HG02885 (cell line): ENCODE measurements at regions not wholly inside any gene's neighbourhood (a gene's known extent, or its start where the extent isn't known, plus 50 kb on each side); places are given as distances from the start of the nearest gene placed in this dataset.
"Not testable (repeated sequence)": the region's sequence is repeated elsewhere in the genome, so short reads cannot be mapped to it uniquely, and the experiment has no call there.

Source experiments
- ATAC-seq: cut with Tn5 transposase; IDR thresholded peaks from one replicate; pipeline ENCODE4 v1.9.1; 2021; ENCODE audit warnings: mild to moderate bottlenecking; ENCODE audit not compliant: unreplicated experiment, poor library complexity

DNA sequence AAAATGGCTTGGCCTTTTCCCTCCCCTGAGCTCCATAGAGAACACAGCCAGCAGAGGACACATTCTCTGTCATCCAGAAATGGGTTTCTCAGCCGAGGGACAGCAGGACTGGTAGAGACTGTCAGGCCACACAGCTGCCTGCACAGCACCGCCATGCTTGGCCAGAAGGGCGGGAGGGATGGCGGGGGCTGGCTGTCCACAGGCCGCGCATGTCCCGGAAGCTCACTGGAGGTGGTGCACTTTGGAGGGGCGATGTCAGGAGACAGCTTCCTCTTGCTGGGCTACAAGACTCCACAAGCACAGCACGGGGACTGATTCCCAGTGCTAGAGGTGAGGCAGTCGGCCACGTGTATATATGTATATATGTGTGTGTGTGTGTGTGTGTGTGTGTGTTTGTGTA, 125.3 kb downstream of the GOLGA6L4 start:
- ATAC-seq, result not testable (repeated sequence)

DNA sequence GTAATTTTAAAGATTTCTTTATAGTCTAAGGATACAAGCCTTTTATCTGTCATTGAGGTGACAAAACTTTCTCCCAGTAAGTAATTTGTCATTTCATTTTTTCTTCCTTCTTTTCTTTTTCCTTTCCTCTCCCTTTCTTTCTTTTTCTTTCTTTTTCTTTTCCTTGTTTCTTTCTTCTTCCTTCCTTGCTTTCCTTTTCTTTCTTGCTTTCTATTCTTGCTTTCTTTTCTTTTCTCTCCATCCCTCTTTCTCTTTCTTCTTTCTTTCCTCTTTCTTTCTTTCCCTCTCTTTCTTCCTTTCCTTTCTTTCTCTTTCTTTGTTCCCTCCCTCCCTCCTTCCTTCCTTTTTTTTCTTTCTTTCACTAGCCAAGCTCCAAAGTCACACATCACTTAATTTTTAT, 148.8 kb downstream of the GOLGA6L4 start:
- not testable (repeated sequence) for ATAC-seq

DNA sequence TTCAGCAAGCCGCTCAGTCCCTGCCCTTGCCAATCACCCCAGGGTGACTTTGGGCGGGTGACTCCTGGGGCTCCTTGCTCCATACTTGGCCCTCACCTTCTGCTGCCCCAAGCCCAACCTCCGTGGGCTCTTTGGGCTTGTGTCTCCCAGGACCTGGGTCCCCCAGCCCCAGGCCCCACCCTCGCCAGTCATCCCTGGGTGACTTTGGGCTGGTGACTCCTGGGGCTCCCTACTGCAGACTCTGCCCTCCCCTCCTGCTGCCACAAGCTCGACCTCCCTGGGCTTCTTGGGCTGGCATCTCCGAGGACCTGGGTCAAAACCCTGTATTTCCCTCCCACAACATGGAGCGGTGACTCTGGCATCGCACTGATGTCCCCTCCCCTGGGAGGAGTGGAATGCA, 151.5 kb downstream of the GOLGA6L4 start:
- ATAC-seq, result no peak

DNA sequence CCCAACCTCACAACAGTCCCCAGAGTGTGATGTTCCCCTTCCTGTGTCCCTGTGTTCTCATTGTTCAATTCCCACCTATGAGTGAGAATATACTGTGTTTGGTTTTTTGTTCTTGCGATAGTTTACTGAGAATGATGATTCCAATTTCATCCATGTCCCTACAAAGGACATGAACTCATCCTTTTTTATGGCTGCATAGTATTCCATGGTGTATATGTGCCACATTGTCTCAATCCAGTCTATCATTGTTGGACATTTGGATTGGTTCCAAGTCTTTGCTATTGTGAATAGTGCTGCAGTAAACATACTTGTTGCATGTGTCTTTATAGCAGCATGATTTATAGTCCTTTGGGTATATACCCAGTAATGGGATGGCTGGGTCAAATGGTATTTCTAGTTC, 152.6 kb downstream of the GOLGA6L4 start:
- ATAC-seq, result not testable (repeated sequence)

DNA sequence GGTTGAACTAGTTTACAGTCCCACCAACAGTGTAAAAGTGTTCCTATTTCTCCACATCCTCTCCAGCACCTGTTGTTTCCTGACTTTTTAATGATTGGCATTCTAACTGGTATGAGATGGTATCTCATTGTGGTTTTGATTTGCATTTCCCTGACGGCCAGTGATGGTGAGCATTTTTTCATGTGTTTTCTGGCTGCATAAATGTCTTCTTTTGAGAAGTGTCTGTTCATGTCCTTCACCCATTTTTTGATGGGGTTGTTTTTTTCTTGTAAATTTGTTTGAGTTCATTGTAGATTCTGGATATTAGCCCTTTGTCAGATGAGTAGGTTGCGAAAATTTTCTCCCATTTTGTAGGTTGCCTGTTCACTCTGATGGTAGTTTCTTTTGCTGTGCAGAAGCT, 153.1 kb downstream of the GOLGA6L4 start:
- not testable (repeated sequence) for ATAC-seq

DNA sequence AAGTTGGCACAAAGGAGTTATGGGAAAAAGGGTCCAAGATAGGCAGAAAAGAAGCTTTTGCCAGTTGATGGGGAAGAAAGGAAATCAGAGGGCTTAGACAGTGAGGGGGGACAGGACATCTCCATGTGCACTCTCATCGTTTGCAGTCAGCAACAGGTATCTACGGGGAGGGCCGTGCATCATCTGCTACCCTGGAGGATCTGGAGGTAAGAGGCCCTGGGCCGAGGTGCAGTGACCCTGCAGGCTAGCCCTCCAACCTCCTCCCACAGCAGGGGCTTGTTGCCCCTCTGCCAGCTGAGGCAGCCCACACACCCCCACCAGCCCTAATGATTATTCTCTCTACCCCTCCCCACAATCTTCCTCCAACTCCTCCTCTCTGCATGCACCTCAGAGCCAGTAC, 154.8 kb downstream of the GOLGA6L4 start:
- ATAC-seq, result not testable (repeated sequence)

DNA sequence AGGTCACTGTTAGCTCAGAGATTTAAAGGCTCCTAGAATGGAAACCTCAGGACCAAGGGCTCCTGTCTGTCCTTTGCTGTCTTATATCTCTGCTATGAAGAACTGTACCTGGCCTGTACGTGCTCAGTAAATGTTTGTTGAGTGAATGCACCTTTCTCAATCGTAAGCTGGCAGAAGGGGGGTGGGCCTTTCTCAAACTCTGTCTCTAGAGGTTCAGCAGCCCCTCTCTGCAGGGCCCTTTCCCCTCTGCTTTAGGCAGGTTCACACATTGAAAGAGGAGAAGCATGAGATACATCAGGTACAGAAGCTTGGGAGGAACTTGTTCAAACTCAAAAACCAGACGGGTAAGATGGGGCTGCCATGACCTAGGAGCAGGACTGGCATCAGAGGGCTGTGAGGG, 155.6 kb downstream of the GOLGA6L4 start:
- ATAC-seq, result no peak

DNA sequence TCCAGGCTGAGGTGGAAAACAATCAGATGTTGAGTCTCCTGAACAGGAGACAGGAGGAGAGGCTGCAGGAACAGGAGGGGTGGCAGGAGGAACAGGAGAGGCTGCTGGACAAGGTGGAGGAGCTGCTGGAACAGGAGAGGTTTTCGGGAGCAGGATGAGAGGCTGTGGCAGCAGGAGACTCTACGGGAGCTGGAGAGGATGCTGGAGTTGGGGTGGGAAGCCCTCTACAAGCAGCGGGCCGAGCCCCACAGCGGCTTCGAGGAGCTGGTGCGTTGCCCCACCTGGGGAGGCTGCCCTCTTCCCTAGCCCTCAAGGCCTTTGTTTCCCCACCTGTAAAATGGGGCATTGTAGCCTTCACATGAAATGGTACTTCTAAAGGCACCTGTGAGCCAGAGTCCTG, 156.4 kb downstream of the GOLGA6L4 start:
- not testable (repeated sequence) for ATAC-seq

DNA sequence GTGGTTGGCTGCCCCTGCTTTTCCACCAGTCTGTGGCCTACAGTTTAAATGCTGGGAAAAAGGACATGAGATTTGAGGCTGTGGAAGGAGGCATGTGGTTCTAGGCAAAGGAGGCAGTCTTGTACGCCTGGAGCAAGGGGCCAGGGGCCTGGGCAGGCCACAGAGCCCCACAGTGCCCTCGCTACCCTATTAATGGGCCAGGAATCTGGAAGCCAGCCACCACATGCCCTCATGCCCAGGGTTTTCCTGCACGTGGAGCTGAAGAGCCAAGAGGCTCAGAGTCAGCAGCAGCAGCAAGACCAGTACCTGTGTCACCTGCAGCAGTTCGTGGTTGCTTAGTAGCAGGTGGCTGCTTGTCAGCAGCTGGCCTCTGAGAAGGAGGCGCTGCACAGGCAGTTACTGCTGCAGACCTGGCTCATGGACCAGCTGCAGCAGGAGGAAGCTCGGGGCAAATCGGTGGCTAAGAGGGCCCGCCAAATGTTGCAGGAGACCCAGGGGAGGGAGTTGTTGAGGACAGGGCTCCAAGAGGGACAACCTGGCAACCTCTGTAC, 157.9 kb downstream of the GOLGA6L4 start:
- not testable (repeated sequence) for ATAC-seq

DNA sequence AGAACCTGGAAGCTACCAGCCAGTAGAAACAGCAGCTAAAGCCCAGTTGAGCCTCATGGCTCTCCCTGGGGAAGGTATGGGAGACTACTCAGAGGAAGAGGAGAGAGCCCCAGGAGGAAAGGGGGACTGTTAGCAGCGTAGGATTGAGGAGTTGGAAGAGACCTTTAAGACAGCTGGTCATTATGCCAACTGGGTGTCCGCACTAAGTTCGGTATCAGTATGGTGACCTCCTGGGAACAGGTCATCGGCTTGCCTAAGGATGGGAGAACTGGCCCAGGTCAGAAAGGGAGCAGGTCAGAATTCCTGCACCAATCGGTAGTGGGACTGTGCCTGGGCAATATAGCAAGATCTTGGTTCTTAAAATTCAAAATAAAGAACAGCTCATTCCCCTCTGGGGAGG, 158.4 kb downstream of the GOLGA6L4 start:
- not testable (repeated sequence) for ATAC-seq

DNA sequence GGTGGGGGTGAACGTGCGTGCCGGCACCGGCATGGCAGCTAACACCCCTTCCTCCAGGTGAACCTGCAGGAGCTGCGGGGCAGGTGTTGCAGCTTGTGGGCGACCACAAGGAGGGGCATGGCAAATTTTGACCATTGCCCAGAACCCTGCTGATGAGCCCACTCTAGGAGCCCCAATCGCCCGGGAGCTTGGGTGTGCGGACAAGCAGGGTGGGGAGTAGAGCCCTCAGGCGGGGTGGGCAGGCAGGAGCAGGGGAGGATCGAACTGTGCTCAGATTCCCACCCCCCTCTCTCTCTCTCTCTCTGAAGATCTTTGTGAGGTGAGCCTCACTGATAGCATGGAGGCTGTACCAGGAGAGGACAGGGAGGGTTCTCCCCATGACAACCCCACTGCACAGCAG, 159.8 kb downstream of the GOLGA6L4 start:
- ATAC-seq, result not testable (repeated sequence)

DNA sequence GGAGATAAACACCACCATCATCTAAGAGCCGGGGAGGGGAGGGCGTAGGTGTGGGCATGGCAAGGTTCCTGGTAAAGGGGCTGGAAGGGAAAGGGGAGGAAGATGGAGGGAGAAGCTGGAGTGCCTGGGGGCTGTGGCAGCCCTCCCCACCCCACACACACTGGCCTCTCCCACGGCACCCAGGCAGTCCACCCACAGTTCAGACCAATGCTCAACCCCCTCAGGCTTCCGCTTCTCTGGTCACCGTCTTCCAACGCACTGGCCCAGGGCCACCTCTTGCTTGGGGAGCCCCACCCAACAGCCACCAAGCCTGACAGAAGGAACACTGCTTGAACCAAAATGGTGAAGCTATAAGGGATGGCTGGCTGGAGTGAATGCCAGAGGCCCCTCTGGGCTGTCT, 160.3 kb downstream of the GOLGA6L4 start:
- ATAC-seq, result not testable (repeated sequence)

DNA sequence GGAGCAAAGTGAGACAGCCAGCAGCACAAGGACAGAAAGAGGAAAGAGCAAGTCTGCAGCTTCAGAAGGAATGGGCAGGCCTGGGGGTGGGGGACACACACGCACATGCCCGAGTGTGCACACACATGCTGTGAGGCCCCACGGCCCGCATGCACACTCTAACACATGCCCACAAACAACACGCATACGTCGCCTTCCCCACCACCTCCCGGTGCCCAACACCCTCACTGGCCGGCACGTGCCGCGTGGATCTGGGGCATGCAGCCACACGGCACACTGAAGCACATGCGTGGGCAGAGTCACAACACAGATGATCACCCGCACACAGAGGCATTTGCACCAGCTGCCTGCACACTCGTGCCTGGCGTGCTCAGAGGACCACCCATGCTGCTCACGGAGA, 161.5 kb downstream of the GOLGA6L4 start:
- ATAC-seq, result not testable (repeated sequence)

DNA sequence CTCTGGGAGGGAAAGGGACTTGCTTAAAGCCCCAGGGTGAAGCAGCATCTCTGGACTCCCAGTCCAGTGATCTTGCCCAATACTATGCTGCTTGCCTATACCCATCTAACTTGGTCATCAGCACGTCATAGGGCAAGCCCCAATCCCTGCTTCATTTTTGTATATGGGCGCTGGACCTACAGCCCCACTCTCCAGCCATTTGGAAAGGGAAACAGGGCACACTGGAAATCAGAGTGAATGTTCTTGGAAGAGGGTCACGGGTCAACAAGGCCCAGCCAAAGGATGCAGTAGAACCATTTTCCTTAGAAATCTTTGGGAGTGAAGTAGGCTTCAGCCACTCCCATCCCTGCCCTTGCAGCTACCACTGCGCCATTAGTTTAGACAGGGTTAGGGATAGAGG, 162.5 kb downstream of the GOLGA6L4 start:
- ATAC-seq, result not testable (repeated sequence)

DNA sequence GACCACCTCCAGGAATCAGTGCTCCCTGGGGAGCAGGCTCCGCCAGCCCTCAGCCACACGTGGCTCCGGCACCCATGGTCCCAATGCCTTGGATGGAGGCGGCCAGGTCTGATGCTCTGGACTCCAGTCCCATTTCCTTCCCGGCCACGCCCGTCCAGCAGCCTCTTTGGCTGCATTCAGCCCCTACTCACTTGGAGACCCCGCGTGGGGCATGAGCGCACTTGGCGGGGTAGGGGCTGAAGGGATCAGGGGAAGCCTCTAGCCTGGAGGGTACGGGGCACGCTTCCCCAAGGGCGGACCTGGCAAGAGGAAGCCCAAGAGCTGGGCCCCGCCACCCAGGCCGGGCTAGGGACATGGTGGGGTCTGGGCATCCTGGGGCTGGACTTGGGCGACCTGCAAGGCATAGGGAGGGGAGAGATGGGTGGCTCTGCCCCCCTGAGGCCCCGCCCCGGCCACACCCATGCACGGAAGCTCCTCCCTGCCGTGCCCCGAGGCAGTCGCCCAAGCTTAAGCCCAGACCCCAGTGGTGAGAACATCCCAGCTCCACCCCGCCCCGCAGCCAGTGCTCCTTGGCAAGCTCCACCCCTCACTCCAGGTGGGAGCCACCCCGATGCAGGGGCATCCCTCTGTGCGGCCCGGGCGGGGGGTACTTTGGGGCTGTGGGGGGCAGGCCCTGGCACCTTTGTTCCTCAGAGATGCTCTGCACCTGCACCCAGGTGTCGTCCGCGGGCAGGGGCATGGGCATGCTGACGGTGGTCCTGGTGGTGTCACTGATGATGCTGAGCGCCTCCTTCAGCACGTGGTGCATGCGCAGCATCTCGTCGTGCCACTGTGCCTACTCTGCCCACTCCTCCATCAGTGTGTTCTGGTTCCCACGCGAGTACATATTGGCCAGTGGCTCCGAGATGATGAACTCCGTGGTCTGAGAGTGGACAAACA, 163.5 kb downstream of the GOLGA6L4 start:
- no peak for ATAC-seq

DNA sequence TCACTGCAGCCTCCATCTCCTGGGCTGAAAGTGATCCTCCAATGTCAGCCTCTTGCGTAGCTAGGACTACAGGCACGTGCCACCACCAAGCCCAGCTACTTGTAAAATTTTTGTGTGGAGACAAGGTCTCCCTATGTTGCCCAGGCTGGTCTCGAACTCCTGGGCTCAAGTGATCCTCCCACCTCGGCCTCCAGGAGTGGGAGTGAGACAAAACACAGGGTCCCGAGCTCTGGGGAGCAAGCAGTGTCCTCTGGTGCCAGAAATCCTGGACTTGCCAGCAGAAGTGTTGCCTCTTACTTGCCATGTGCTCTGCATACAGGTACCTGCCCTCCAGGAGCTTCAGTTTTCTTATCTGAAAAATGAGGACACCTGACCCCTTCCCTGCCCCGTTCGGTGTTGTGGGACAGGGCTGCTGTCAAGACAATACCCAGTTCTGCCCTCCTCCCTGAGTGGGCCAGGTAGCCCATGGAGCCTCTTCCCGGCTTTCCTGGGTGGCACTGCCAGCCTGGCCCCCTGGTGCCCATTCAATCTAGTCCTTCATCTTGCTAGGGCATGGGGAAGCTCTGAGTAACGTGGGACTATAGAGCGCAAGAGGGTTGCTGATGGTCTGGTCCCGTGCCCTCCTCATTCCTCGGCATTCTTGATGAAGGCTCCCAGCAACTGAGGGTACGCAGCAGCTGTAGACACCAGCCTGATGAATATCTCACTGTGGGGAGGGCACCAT, 164.6 kb downstream of the GOLGA6L4 start:
- ATAC-seq, result no peak

DNA sequence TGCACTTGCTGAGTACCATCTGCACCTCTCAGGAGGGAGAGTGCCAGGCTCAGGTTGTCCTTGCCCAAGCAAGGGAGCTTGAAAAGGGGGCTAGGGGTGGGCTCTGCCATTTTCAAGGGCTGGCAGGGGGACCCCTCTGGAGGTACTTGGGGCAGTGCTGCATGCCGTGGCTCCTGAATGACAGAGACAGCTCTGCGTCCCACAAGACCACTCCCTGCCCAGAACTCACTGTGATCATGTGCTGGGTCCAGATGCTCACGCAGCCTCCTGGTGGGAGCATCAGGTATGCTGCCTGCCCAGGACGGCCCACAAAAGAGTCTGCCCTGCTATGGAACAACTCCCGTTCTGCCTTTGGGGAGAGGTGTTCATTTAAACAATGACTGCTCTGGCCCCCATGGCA, 165.2 kb downstream of the GOLGA6L4 start:
- ATAC-seq, result no peak

DNA sequence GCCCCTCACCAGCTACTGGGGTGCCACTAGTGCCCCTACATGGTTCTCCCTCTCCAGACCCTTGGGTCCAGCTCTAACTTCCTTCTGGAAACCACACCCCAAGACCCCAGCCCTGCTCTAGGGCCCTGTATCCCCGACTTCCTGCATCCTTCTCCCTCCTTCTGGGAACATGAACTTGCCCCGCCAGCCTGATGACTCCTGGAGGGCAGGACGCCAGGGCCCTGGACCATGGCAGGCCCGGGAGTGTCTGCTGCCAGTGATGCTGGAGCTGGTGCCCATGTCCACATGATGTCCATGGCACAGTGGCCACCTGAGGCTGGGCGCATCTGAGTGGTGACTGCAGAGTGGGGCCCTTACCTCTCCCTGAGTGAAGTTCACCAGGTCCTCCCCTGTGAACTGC, 165.9 kb downstream of the GOLGA6L4 start:
- not testable (repeated sequence) for ATAC-seq

DNA sequence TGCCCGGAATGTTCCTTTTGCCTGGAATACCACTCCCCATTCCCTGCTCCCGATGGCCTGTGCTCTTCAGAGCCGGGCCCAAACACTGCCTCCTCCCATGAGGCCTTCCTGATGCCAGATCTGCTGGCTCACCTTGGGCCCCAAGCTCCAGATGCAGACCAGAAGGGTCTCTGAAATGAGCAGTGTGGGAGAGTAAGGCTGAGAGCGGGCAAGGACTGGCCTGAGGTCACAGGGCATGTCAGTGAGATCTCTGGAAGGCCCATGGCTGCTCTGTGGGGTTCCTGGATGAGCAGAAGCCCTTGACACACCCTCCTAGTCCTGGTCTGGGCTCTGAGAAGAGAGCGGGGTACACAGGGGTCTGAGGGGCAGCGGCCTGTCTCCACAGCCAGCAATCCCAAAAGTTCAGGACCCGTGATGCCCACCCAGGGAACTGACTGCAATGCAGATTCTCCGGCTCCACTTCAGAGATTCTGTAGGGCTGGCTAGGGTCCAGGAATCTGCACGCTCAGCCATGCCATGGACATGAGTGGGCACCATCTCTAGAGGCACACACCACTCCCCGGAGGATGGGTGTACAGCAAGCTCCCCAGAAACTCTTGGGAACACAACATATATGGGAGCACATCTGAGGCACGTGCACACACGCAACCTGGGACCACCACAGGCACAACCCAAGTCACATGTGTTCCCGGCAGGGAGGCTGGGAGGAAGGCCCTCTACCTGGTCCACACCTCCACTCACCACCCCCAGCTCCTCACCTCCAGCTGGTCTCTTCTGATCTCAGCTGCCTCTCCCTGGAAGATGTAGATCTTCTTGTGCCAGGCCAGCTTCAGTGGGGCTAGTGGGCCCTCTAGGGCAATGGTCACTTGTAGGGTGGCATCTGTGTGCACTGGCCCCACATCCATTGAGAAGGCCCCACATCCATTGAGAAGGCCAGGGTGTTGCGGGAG, 166.6 kb downstream of the GOLGA6L4 start:
- not testable (repeated sequence) for ATAC-seq
